Astrocyte of the spinal cord (primary cell): ENCODE measurements at regions not wholly inside any gene's neighbourhood (a gene's known extent, or its start where the extent isn't known, plus 50 kb on each side); places are given as distances from the start of the nearest gene placed in this dataset.

ENCODE experiments used
- DNase-seq: peaks from one replicate; pipeline ENCODE4 v3.0.0; 2011; ENCODE audit warnings: low read depth, low spot score
- H3K4me3 ChIP-seq: 2 replicates; pipeline ENCODE4 v1.5.1; 2011; ENCODE audit warnings: low read depth, mild to moderate bottlenecking, low read length, moderate library complexity
- in situ Hi-C: cut with HindIII; loops from 2 replicates; pipeline ENCODE4 v1.10.0; 2017; ENCODE audit warnings: low sequenced_read_pairs
- TF ChIP-seq, protein P1 (sequence below): IDR thresholded peaks from 2 replicates; pipeline ENCODE4 v1.5.1; 2012; ENCODE audit warnings: low read depth, mild to moderate bottlenecking, low read length, inconsistent platforms

DNA sequence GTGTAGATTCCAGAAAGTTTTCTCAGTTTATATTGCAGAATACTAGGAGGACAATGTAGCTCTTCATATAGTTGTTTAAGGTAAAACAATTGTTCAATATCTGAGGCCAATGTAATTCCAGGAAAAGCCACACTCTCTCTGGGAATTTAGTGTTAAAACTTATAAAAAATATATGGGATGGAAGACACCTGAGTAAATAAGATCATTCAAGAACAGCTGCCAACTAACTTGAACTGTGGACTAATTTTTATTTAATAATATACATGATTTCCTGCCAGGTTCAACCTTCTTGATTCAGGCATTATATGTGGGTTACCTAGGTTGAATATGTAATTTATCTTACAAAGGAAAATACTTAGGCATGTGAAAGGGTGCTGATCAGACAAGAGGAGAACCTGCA is 841.1 kb upstream of the PRR20A start:
- no peak for DNase-seq
- H3K4me3 ChIP-seq = no peak overlapping the region
- in situ Hi-C loops = no loop called here
- TF ChIP-seq, protein P1, sequence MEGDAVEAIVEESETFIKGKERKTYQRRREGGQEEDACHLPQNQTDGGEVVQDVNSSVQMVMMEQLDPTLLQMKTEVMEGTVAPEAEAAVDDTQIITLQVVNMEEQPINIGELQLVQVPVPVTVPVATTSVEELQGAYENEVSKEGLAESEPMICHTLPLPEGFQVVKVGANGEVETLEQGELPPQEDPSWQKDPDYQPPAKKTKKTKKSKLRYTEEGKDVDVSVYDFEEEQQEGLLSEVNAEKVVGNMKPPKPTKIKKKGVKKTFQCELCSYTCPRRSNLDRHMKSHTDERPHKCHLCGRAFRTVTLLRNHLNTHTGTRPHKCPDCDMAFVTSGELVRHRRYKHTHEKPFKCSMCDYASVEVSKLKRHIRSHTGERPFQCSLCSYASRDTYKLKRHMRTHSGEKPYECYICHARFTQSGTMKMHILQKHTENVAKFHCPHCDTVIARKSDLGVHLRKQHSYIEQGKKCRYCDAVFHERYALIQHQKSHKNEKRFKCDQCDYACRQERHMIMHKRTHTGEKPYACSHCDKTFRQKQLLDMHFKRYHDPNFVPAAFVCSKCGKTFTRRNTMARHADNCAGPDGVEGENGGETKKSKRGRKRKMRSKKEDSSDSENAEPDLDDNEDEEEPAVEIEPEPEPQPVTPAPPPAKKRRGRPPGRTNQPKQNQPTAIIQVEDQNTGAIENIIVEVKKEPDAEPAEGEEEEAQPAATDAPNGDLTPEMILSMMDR = no peak

DNA sequence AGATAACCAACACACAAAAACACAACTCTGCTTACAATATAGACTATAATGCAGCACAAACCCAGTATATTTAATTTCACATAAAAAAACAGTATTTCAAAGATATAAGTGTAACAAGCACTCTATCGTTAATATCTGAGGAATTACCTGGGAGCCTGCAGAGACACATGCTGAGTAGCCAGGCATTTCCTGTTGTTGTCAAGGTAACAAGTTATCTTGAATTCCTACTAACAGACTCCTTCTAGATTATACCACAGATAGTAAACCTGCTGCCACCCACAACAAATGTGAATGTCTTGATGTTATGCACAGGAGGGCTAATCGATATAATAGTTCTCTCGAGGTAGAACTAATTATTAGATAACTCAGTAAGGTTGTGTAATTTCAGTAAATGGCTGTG is 826.0 kb upstream of the PRR20A start:
- no peak for DNase-seq
- TF ChIP-seq, protein P1 = no peak
- in situ Hi-C loops = no loop called here

DNA sequence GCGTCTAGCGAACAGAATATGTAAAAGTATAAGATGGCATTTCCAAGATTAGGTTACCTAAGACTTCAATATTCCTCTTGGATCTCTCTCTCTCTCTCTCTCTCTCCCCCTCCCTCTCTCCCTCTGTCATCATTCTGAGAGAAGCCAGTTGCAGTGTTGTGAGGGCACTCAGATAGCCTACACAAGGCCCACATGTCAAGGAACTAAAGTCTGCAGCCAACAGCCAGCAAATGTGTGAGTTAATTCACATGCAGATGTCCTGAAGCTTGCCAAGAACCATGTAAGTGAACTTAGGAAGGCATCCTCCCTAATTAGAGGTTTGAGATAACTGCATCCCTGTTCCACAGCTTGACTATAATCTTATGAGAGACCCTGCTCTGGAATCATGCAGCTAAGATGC is 822.9 kb upstream of the PRR20A start:
- H3K4me3 ChIP-seq = no peak overlapping the region
- in situ Hi-C loops = no loop called here
- TF ChIP-seq, protein P1 = no peak
- DNase-seq = no peak

More for the DNA sequence above, 826.0 kb upstream of the PRR20A start:
- H3K4me3 ChIP-seq = no peak overlapping the region

DNA sequence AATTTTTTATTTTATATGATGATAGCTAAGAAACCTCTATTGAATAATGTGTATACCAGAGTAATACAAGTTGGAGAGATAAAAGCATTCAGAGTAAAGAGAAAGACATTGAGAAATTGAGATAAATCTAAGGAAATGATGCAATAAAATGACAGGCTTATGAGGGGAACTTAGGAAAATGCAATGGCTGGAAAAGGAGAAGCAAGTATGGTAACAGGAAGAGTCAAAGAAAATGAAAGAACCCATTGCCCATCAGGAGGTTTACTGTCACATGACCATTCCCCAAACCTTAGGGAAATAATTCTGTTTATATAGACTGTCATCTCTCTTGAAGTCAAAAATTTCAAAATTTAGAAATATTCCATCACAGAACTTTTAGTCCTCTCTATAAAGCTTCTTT is 808.0 kb upstream of the PRR20A start:
- in situ Hi-C loops = no loop called here
- TF ChIP-seq, protein P1 = no peak

DNA sequence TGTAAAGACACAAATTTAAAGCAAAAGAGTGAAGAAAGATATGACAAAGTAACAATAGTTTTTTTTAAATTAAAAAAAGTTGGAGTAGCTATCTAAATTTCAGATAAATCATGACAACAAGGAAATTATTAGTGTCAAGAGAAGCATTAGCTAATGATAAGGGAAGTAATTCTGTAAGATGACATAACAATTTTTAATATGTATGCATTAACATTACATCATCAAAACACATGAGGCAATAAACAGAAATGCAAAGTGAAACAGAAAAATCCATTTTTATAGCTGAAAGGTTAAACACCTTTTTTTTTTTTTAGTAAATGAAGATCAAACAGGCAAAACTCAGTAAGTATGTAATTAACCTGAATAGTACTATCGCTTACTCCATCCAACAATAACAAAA is 804.9 kb upstream of the PRR20A start:
- TF ChIP-seq, protein P1 = no peak
- in situ Hi-C loops = no loop called here
- H3K4me3 ChIP-seq = no peak overlapping the region
- DNase-seq = no peak

More for the DNA sequence above, 808.0 kb upstream of the PRR20A start:
- no peak for DNase-seq
- H3K4me3 ChIP-seq = no peak overlapping the region

DNA sequence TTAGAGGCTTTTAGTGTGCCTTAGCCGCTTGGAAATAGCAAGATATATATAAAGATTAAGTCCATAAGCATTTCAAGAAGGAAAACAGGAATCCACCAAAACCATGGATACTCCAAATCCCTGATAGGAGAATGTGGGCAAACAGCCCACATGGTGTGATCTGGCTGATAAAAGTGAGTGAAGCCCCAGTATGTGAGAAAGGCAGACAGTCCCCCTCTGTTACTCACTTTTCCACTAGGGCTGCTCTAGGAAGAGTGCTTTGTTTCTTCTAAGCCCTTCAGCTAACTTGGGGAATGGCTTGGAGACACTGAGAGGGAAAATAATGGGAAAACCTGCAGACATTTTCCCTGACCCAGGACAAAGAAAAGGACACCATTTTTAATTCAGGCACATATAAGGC is 802.3 kb upstream of the PRR20A start:
- TF ChIP-seq, protein P1 = no peak
- no peak for DNase-seq
- in situ Hi-C loops = no loop called here

DNA sequence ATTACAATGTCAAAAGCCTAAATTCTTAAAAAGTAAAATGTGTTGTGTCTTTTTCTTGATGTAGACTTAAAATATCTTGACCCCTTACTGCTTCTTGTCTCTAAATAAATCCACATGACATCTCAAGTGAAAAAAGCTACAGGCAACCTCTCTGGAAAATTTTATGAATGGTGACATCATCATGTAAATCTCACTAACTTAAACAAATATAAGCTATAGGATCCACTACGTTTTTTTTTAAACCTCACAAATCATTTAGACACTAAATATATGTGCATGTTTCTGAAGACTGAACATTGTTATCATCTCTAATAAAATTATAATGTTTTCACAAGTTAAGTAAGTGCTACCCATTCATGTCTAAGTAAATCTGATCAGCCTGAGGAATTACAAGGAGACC is 793.7 kb upstream of the PRR20A start:
- in situ Hi-C loops = no loop called here
- H3K4me3 ChIP-seq = no peak overlapping the region
- DNase-seq = no peak
- TF ChIP-seq, protein P1 = no peak

More for the DNA sequence above, 802.3 kb upstream of the PRR20A start:
- H3K4me3 ChIP-seq = no peak overlapping the region
